K562 (cell line): ENCODE measurements at regions not wholly inside any gene's neighbourhood (a gene's known extent, or its start where the extent isn't known, plus 50 kb on each side); places are given as distances from the start of the nearest gene placed in this dataset.

Source experiments
- ATAC-seq: fragments of 200-7000 bp; cut with Tn5 transposase; 3 replicates; pipeline ENCODE4 v1.9.1; 2020; ENCODE audit warnings: moderate library complexity
- BruUV-seq: library from RNA; stranded (reverse); fragments of 400-500 nt; replicated peaks from 2 replicates; lab custom pipeline; 2021; lab: Mats Ljungman, UMichigan
- CTCF ChIA-PET: fragments of 300-600 bp; formaldehyde crosslinking; extraction: SDS; loops from one replicate; lab custom pipeline; 2021; ENCODE audit warnings: low intra/inter-chr PET ratio; lab: Yijun Ruan, JAX
- POLR2A ChIA-PET: fragments of 300-600, 350-650 bp; sonication (Branson Sonifier 250); formaldehyde crosslinking; extraction: SDS; loops from one replicate; lab custom pipeline; 2021; ENCODE audit warnings: antibody characterized with exemption, inconsistent platforms; lab: Yijun Ruan, JAX
- DNase-seq, 4 experiments: peaks; one replicate each; pipeline versions ENCODE4 v3.0.0 to v3.0.0-alpha.2; 2011 to 2018; ENCODE audit warnings: low spot score in 3 of 4, mixed read lengths in 3 of 4; ENCODE audit errors: extremely low read depth in 1 of 4
- FAIRE-seq: peaks from 2 replicates; lab custom pipeline; 2011; peaks lifted over from hg19 to GRCh38; lab: Jason Lieb, UNC
- H2AFZ ChIP-seq: 2 replicates; pipeline ENCODE4 v1.6.0; 2011; ENCODE audit warnings: low read depth, low read length, control low read depth, inconsistent platforms
- H3K27ac ChIP-seq: fragments of 200-600 bp; 3 replicates; pipeline ENCODE4 v1.8.0; 2011; ENCODE audit warnings: low read depth, mild to moderate bottlenecking, control low read depth, inconsistent platforms, low read length, moderate library complexity, mixed read lengths; ENCODE audit errors: extremely low read depth
- H3K27me3 ChIP-seq, 2 experiments: fragments of 300-600 bp in 1 of 2; 2 replicates in 1 of 2; 3 replicates in 1 of 2; pipeline versions ENCODE4 v1.6.0 to v1.8.0; 2011; ENCODE audit warnings: inconsistent platforms in 2 of 2, low read length in 2 of 2, mild to moderate bottlenecking in 1 of 2, mixed read lengths in 1 of 2, moderate library complexity in 1 of 2; ENCODE audit not compliant: control insufficient read depth in 2 of 2, insufficient read depth in 2 of 2
- H3K36me3 ChIP-seq: fragments of 300-600 bp; 3 replicates; pipeline ENCODE4 v1.8.0; 2011; ENCODE audit warnings: mild to moderate bottlenecking, low read length, inconsistent platforms; ENCODE audit not compliant: control insufficient read depth, insufficient read depth
- H3K4me1 ChIP-seq, 2 experiments: fragments of 200-600 bp in 1 of 2; replicated peaks in 1 of 2; 2 replicates in 1 of 2; 3 replicates in 1 of 2; pipeline versions ENCODE4 v1.5.1 to v1.8.0; 2011; ENCODE audit warnings: inconsistent platforms in 2 of 2, low read length in 2 of 2, mild to moderate bottlenecking in 1 of 2, mixed read lengths in 1 of 2, moderate library complexity in 1 of 2; ENCODE audit not compliant: control insufficient read depth in 2 of 2, insufficient read depth in 2 of 2
- H3K4me2 ChIP-seq: 2 replicates; pipeline ENCODE4 v1.6.1; 2011; ENCODE audit warnings: low read length, control low read depth, inconsistent platforms, mixed read lengths; ENCODE audit not compliant: insufficient read depth
- H3K4me3 ChIP-seq: fragments of 200-600 bp; sonication (generic), shearing (Covaris generic); 2 replicates; pipeline ENCODE4 v1.5.1; 2016; ENCODE audit warnings: control low read depth, inconsistent platforms
- H3K79me2 ChIP-seq: fragments of 200-600 bp; 3 replicates; pipeline ENCODE4 v1.8.0; 2011; ENCODE audit warnings: low read length, inconsistent platforms; ENCODE audit not compliant: control insufficient read depth, insufficient read depth
- H3K9ac ChIP-seq, 2 experiments: 2 replicates each; pipeline versions ENCODE4 v1.6.0 to v1.6.1; 2011; ENCODE audit warnings: low read depth in 2 of 2, low read length in 2 of 2, control low read depth in 1 of 2, inconsistent platforms in 1 of 2, mild to moderate bottlenecking in 1 of 2, mixed read lengths in 1 of 2; ENCODE audit not compliant: insufficient read depth in 1 of 2
- H3K9me1 ChIP-seq: one replicate; pipeline ENCODE4 v1.6.0; 2011; ENCODE audit warnings: inconsistent platforms, mild to moderate bottlenecking, low read length, moderate library complexity; ENCODE audit not compliant: control insufficient read depth, insufficient read depth
- H3K9me3 ChIP-seq: replicated peaks from 2 replicates; pipeline ENCODE4 v1.5.1; 2011; ENCODE audit warnings: low read depth, low read length, inconsistent platforms; ENCODE audit not compliant: control insufficient read depth, insufficient read depth
- H4K20me1 ChIP-seq: replicated peaks from 2 replicates; pipeline ENCODE4 v1.6.1; 2011; ENCODE audit warnings: low read length, inconsistent platforms, mixed read lengths; ENCODE audit not compliant: control insufficient read depth, insufficient read depth
- CBFA2T2 ChIP-seq: fragments of 450-650 bp; conservative IDR thresholded peaks from 2 replicates; pipeline ENCODE4 v1.6.1; 2017; ENCODE audit warnings: mild to moderate bottlenecking
- E2F1 ChIP-seq: sonication (generic); formaldehyde crosslinking; IDR thresholded peaks from 2 replicates; pipeline ENCODE4 v1.8.1; 2023; ENCODE audit warnings: mild to moderate bottlenecking, missing genetic modification reagents, moderate library complexity
- HOMEZ ChIP-seq: fragments of 250-450 bp; sonication (Bioruptor Pico); IDR thresholded peaks from 2 replicates; pipeline ENCODE4 v1.4.0; 2020; ENCODE audit warnings: mild to moderate bottlenecking, moderate library complexity
- KDM4B ChIP-seq, 2 experiments: fragments of 450-650 bp in 1 of 2; sonication (generic) in 1 of 2; IDR thresholded peaks; 2 replicates each; pipeline ENCODE4 v1.6.1; 2016 to 2017; ENCODE audit warnings: borderline replicate concordance in 2 of 2, antibody characterized with exemption in 1 of 2, low read depth in 1 of 2, mild to moderate bottlenecking in 1 of 2
- PPARD ChIP-seq: fragments of 250-450 bp; sonication (Bioruptor Pico); IDR thresholded peaks from 2 replicates; pipeline ENCODE4 v1.8.0; 2022; ENCODE audit warnings: inconsistent platforms, mild to moderate bottlenecking, moderate library complexity
- SMC3 ChIP-seq: conservative IDR thresholded peaks from 2 replicates; pipeline ENCODE4 v1.6.1; 2011; ENCODE audit warnings: low read depth, low read length, improper control_type of control experiment; ENCODE audit not compliant: insufficient read depth
- YBX1 ChIP-seq: fragments of 450-650 bp; IDR thresholded peaks from 2 replicates; pipeline ENCODE4 v1.7.1; 2016; ENCODE audit warnings: mild to moderate bottlenecking
- ZBTB40 ChIP-seq, 2 experiments: fragments of 450-650 bp in 1 of 2; sonication (generic) in 1 of 2; formaldehyde crosslinking in 1 of 2; IDR thresholded peaks; 2 replicates each; pipeline versions ENCODE4 v1.7.1 to v1.9.0; 2016 to 2022; ENCODE audit warnings: inconsistent platforms in 1 of 2, mild to moderate bottlenecking in 1 of 2, missing genetic modification reagents in 1 of 2
- ZNF12 ChIP-seq: sonication (generic); formaldehyde crosslinking; IDR thresholded peaks from 2 replicates; pipeline ENCODE4 v1.4.0; 2020; ENCODE audit warnings: mild to moderate bottlenecking, missing genetic modification reagents
- WGBS: fragments of 100-300 bp; shearing (Covaris generic); methylation state at CpG from one replicate; pipeline ENCODE4 v1.1.6; 2016; ENCODE audit warnings: low coverage, mixed read lengths; ENCODE audit not compliant: insufficient coverage; ENCODE audit errors: missing lambda C conversion rate; 5-methylcytosine and 5-hydroxymethylcytosine counted together
- in situ Hi-C: fragments of 300-500 bp; cut with MboI; formaldehyde crosslinking; loops from 4 replicates; pipeline ENCODE4 v1.15.0; 2018; ENCODE audit warnings: inconsistent platforms, mixed read lengths
- intact Hi-C: fragments of 100-400 bp; cut with micrococcal nuclease; formaldehyde crosslinking; loops from 2 replicates; pipeline ENCODE4 v1.14.2; 2022

- H4K20me1 ChIP-seq = no peaks in the 10 kb centered on the region; the same call in 1 of the 2 replicates
- BruUV-seq = no TSS peak
- H3K79me2 ChIP-seq = no peaks in the 10 kb centered on the region
- no peaks in the 10 kb centered on the region for H3K9me3 ChIP-seq
- no peak overlapping the region for H3K27ac ChIP-seq
- DNase-seq (no peak), FAIRE-seq (no peak), ATAC-seq (peak; percentile 23; the same call in 1 of the 3 replicates)
- ChIA-PET CTCF (no interaction called here), POLR2A (no interaction called here)
- in situ Hi-C loops (no loop called here), intact Hi-C loops (loop anchor here (10.0 kb wide), 1 partner anchor 300 kb away; no protein-coding TSS in a partner anchor)
- no peaks in the 10 kb centered on the region for H3K36me3 ChIP-seq
- H3K4me3 ChIP-seq = no peak overlapping the region
- peaks cover 0 to 6% of the 10 kb centered on the region in 2 experiments; a peak in 3 of 5 replicates for H3K27me3 ChIP-seq
- 2% methylated on average over 17 of the region's 19 CpGs for WGBS
- no peak overlapping the region for H2AFZ ChIP-seq
- H3K4me1 ChIP-seq = no peaks in the 10 kb centered on the region
- H3K9ac ChIP-seq = no peak overlapping the region
- H3K9me1 ChIP-seq = no peaks in the 10 kb centered on the region
- no peak overlapping the region for H3K4me2 ChIP-seq
- no peak for TF ChIP-seq ZBTB40 (IDR thresholded peaks at IDR 0.05)
- no peak for TF ChIP-seq ZBTB40 (CRISPR knock-in tag; IDR thresholded peaks at IDR 0.05)
- TF ChIP-seq CBFA2T2 = no peak
- no peak for TF ChIP-seq ZNF12 (CRISPR knock-in tag)
- TF ChIP-seq PPARD (CRISPR knock-in tag) = no peak
- TF ChIP-seq YBX1 = no peak
- TF ChIP-seq E2F1 = no peak
- no peak for TF ChIP-seq KDM4B (IDR thresholded peaks at IDR 0.05; ENCODE audit: borderline replicate concordance in 2 of 2, low read depth in 1 of 2)
- no peak for TF ChIP-seq SMC3
- TF ChIP-seq HOMEZ (CRISPR knock-in tag) = no peak
These were observed 184.3 kb upstream of the CTBP2 start for GRCh38 chr10:125344573-125345171.
